Esophagus muscularis mucosa (tissue), 4 donors: ENCODE measurements at regions not wholly inside any gene's neighbourhood (a gene's known extent, or its start where the extent isn't known, plus 50 kb on each side); places are given as distances from the start of the nearest gene placed in this dataset.

ENCODE experiments used
- EP300 ChIP-seq: sonication (generic); formaldehyde crosslinking; IDR thresholded peaks from one replicate; pipeline ENCODE4 v1.6.1; 2017; ENCODE audit warnings: antibody characterized with exemption
- POLR2A ChIP-seq: fragments of 450-650 bp; IDR thresholded peaks from one replicate; pipeline ENCODE4 v1.6.1; 2017; ENCODE audit warnings: antibody characterized with exemption, moderate library complexity, mild to moderate bottlenecking, low read depth
- TF ChIP-seq, protein P1 (sequence below), 3 experiments: fragments of 200-600 bp in 2 of 3; fragments of 450-650 bp in 1 of 3; sonication (generic) in 2 of 3; IDR thresholded peaks; one replicate each; pipeline ENCODE4 v1.5.1; 2017 to 2019; ENCODE audit warnings: antibody characterized with exemption in 3 of 3, mild to moderate bottlenecking in 2 of 3, moderate library complexity in 1 of 3

- TF ChIP-seq, protein P1, sequence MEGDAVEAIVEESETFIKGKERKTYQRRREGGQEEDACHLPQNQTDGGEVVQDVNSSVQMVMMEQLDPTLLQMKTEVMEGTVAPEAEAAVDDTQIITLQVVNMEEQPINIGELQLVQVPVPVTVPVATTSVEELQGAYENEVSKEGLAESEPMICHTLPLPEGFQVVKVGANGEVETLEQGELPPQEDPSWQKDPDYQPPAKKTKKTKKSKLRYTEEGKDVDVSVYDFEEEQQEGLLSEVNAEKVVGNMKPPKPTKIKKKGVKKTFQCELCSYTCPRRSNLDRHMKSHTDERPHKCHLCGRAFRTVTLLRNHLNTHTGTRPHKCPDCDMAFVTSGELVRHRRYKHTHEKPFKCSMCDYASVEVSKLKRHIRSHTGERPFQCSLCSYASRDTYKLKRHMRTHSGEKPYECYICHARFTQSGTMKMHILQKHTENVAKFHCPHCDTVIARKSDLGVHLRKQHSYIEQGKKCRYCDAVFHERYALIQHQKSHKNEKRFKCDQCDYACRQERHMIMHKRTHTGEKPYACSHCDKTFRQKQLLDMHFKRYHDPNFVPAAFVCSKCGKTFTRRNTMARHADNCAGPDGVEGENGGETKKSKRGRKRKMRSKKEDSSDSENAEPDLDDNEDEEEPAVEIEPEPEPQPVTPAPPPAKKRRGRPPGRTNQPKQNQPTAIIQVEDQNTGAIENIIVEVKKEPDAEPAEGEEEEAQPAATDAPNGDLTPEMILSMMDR (IDR thresholded peaks at IDR 0.05), result no peak
- TF ChIP-seq EP300, result no peak
- no peak for TF ChIP-seq POLR2A
These were observed 77.0 kb upstream of the NHSL1 start for GRCh38 chr6:138576313-138576712.
